GM18498 (cell line): ENCODE measurements at regions not wholly inside any gene's neighbourhood (a gene's known extent, or its start where the extent isn't known, plus 50 kb on each side); places are given as distances from the start of the nearest gene placed in this dataset.
"Not testable (repeated sequence)": the region's sequence is repeated elsewhere in the genome, so short reads cannot be mapped to it uniquely, and the experiment has no call there.

Experiments
- ATAC-seq: cut with Tn5 transposase; IDR thresholded peaks from one replicate; pipeline ENCODE4 v1.9.1; 2021; ENCODE audit warnings: mild to moderate bottlenecking, moderate library complexity; ENCODE audit not compliant: unreplicated experiment

DNA sequence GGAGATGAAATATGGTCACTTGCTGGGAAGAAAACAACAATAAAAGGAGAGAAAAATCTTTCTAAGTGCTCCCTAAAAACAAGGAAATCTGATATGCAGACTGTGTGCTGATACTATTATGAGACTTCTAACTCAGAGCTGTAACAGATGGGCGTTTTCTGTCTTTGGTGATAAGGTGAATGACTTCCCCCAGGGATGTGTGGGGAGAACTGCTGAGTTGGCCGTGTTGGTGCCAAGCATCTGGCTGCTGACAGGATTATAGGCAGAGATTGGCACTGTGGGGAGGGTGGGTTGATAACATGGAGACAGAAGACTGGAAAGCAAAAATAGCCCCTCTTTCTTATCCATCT is 438.5 kb upstream of the PLXNA2 start:
- no peak for ATAC-seq

- no peak for ATAC-seq
These were observed 439.0 kb upstream of the PLXNA2 start for GRCh38 chr1:208683141-208683540.

DNA sequence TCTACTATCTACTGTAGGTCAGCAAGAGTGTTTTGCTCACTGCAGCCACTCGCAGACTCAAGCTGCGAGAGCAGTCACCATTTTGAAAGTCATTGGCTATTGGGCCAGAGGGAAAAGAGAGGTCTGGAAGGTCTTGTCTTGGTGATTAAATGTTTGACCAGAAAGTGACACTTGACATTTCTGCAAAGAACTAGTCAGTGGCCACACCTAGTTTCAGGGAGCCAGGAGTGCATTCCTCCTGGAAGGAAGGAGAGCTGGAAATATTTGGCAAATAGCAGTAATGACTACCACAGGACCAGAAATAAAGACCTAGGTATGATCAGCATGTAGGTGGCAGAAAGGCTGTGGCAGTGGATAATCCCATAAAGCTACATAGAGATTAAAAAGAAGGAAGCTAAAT is 440.0 kb upstream of the PLXNA2 start:
- ATAC-seq = no peak

- no peak for ATAC-seq
These were observed 442.4 kb upstream of the PLXNA2 start for GRCh38 chr1:208686592-208686991.

DNA sequence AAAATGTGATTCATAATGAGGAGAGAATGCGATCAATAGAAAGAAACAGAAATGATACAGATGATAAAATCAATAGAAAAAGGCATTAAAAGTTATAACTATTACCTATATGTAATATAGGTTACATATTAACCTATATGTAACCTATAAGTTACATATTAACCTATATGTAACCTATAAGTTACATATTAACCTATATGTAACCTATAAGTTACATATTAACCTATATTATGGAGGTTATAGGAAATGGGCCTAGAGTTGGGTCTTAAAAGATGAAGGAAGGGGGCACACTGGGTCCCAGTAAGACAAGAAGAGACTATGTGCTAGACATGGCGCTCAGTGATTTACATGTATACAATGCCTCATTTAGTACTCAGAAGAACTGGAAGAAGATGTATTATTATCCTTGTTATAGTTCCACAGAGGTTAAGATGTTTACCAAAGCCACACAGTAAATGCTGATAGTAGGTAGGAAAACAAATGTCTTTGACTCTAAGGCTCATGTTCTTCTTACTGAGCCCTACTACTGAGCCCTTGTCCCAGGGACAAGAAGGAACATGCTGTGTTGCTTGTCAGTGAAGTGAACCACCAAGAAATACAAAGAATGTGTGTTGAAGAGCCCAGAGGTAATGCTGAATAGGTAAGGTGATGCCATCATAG is 444.6 kb upstream of the PLXNA2 start:
- ATAC-seq = no peak

- ATAC-seq = no peak
These were observed 446.8 kb upstream of the PLXNA2 start for GRCh38 chr1:208691012-208691411.

DNA sequence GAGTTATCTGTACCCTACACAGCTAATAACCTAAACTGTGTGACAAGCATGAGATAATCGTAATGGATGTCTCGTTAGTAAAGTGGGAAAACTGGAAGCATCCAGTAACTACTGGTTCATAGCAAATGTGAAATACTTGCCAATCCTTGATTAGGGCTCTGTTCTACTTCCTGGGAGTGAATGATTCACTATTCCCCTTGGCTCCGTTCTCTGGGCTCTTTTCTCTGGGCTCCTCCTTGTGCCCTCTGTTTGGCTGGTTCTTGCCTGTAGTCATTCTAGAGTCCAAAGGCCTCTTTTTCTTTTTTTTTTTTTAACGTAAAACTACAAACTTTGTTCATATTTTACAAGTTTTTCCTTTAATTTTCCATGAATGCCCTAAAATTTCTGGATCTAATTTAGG is 465.8 kb upstream of the PLXNA2 start:
- no peak for ATAC-seq

DNA sequence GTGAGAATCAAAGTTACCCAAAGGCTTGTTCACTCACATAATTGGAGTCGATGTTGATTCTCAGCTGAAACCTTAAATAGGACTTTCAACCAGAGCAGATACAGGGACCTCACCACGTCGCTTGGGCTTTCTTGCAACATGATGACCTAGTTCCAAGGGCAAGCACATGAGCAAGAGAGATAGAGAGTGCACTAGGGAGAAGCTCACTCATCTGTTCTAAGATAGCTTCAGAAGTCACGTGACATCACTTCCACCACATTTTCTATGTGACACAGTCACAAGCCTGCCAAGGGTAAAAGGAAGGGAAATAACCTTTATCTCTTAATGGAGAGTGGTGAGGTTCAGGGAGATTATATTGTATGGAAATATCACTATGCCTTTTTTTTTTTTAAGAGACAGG is 470.1 kb upstream of the PLXNA2 start:
- ATAC-seq = no peak

DNA sequence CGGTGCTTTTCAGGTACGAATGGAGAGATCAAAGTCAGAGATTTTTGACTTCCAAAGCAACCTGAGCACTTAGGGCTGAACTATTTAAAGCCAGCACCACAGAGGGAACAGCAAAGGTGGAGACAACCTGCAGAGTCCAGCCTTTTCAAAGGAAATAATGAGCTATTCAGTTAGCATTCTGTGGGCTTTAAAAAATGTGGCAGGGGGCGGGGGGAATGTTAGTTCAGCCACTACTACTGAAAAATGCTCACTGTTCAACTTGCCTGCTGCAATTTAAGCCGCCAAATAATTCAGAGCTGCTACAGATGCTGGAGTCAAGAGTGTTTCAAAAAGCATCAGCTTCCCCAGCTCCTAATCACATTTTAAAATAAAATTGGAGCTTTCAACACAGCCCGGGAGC is 473.3 kb upstream of the PLXNA2 start:
- no peak for ATAC-seq

DNA sequence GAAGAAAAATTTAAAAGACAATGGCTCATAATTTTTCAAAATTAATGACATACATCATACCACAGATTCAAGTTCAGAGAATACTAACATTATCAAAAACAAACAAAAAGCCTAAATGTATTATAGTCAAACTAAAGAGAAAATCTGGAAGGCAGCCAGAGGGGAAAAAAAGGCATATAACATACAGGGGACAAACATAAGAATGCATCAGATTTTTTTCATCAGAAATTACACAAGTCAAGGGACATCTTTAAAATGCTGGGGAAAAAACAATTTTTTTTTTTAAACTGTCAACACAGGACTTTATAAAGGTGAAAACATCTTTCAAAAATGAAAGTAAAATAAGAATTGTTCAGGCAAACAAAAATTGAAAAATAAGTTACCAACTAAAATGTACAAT is 478.4 kb upstream of the PLXNA2 start:
- ATAC-seq = no peak

DNA sequence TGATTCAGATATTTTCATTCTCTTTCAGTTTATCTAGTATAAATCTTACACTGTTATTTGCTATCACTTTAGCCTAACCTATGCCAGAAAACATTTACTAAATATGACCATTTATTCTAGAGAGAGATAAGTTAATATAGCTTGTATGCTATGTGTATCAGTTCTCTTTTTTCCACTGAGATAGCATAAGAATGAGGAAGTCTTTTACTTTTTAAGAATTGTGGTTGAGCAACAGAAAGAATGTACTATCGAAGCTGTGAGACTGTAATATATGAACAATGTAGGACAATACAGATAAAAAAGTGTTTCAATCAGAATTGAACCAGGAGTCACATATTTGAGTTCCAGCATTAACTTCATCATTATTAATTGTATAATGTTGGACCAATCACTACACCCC is 479.9 kb upstream of the PLXNA2 start:
- no peak for ATAC-seq

DNA sequence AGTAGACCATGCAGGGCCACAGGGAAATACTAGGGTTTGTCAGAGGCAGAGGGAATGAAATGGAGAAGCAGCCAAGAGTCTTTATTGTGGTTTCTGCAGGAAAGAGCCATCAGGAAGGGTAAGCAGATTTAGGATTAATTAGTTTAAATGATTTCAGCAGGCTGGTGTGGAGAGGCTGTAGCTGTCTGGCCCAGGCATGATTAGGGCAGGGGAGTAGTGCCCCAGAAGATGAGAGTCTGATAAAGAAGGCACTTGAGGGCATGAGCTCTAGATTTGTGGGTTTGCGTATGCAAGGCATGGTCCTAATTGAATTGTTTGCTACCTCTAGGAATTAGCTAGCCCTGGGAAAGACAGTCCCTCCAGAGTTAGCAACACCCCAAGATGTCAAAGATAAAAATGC is 484.6 kb upstream of the PLXNA2 start:
- ATAC-seq = no peak

GRCh38 chr1:208731981-208732821 is 488.0 kb upstream of the PLXNA2 start:
- ATAC-seq = peak; percentile 98

- no peak for ATAC-seq
These were observed 493.0 kb upstream of the PLXNA2 start for GRCh38 chr1:208737161-208737560.

- ATAC-seq = peak; percentile 86
These were observed 493.7 kb upstream of the PLXNA2 start for GRCh38 chr1:208737922-208738321.

DNA sequence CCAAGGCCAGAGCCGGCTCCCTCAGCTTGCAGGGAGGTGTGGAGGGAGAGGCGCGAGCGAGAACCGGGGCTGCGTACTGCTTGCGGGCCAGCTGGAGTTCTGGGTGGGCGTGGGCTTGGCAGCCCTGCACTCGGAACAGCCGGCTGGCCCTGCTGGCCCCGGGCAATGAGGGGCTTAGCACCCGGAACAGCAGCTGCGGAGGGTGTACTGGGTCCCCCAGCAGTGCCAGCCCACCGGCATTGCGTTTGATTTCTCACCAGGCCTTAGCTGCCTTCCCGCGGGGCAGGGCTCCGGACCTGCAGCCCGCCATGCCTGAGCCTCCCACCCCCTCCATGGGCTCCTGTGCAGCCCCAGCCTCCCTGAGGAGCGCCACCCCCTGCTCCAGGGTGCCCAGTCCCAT is 495.5 kb upstream of the PLXNA2 start:
- not testable (repeated sequence) for ATAC-seq

GRCh38 chr1:208741296-208741695 is 497.1 kb upstream of the PLXNA2 start:
- ATAC-seq = no peak

GRCh38 chr1:208743361-208743760 is 499.2 kb upstream of the PLXNA2 start:
- ATAC-seq = no peak

- no peak for ATAC-seq
These were observed 503.8 kb upstream of the PLXNA2 start for GRCh38 chr1:208747979-208748378.

DNA sequence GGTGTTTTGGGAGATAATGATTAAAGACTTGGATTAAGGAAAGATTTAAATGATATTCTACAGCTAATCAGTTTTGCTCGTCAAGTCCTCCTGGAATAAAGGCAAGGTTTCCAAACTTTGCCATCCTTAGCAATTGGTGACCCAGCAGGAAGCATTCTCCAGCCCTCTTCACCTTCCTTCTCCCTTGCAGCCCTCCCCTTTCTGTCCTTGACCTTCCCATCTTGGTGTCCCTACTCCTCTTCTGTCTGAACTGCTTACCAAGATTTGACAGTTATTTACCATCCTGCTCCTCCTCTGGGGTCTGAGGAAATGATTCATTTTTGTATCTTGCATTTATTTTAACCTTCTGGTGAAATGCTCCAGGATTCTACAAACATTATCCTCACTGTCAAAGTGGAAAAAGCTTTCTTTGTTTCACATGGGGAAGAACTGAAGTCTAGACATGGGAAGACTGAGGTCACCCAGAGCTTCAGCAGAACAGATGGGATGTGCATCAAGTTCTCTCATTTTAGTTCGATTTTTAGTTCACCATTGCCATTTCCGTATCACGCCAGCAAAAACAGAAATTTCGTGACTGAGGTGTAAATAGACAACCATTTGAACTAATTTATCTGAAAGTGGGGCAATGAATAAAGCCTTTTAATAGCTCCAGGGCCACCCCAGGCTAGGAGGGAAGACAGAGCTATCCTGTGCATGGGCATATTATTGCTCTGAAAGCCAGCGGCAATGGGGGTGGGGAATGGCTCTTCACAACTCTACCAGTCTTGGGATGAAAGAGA is 504.4 kb upstream of the PLXNA2 start:
- no peak for ATAC-seq

DNA sequence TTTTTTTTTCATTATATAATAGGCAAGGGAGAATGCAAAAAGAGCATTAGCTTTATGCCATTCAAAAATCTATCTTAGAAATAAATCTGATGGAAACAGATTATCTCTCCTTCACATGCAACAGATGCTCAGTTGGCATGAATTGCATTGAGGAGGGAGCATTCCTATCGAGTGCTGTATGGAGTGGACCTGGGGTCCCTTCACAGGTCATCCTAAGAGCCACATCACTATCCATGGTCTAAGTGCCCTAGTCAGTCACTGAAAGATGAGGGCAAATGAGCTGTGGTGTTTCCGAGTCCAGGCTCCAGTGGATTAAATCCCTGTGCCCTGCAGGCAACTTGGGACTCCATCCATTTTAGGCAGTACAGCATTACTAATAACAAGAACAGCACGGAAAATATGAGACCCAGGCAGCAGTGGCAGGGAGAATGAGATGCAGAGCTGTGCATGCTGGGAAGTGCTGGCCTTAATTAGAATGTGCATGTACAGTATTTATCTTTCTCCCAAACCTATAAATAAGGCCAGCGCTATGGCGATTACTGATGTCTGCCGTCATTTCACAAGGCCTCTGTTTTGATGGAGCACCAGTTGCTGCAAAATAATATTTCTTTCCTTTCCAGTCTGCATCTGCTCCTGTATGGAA is 512.3 kb upstream of the PLXNA2 start:
- ATAC-seq = no peak
